Activated T-helper 2 cell treated with anti-CD3 and anti-CD28 coated beads, Interferon-gamma antibody, Interleukin-2, Interleukin-4, amounts not matched to agents 10 μg/mL and 5 μg/mL and 100 μg/mL, durations not matched to agents 14 hours and 24 hours and 36 hours (primary cell): ENCODE measurements at regions not wholly inside any gene's neighbourhood (a gene's known extent, or its start where the extent isn't known, plus 50 kb on each side); places are given as distances from the start of the nearest gene placed in this dataset.

ENCODE experiments used
- DNase-seq: peaks from one replicate; pipeline ENCODE4 v3.0.0; 2021; ENCODE audit warnings: low spot score
- H3K27ac Mint-ChIP-seq: one replicate; pipeline ENCODE4 v1.8.0; 2021; ENCODE audit warnings: mixed read lengths
- H3K27me3 Mint-ChIP-seq: one replicate; pipeline ENCODE4 v1.8.0; 2021; ENCODE audit warnings: low read depth, mixed read lengths
- H3K36me3 Mint-ChIP-seq: one replicate; pipeline ENCODE4 v1.8.0; 2021; ENCODE audit warnings: low read depth, mixed read lengths
- H3K4me1 Mint-ChIP-seq: one replicate; pipeline ENCODE4 v1.8.0; 2021; ENCODE audit warnings: low read depth, mixed read lengths
- H3K4me3 Mint-ChIP-seq: one replicate; pipeline ENCODE4 v1.8.0; 2021; ENCODE audit warnings: low read depth, mild to moderate bottlenecking, moderate library complexity, mixed read lengths
- H3K9me3 Mint-ChIP-seq: one replicate; pipeline ENCODE4 v1.8.0; 2021; ENCODE audit warnings: mixed read lengths
- intact Hi-C: fragments of 100-400 bp; cut with micrococcal nuclease; formaldehyde crosslinking; loops from one replicate; pipeline ENCODE4 v1.15.1; 2023

- H3K4me3 Mint-ChIP-seq, result no peak overlapping the region
- no peak for DNase-seq
- peaks cover 34% of the 10 kb centered on the region for H3K4me1 Mint-ChIP-seq
- H3K27me3 Mint-ChIP-seq, result peaks cover 3% of the 10 kb centered on the region
- no peaks in the 10 kb centered on the region for H3K36me3 Mint-ChIP-seq
- H3K27ac Mint-ChIP-seq, result no peak overlapping the region
- H3K9me3 Mint-ChIP-seq, result no peaks in the 10 kb centered on the region
- intact Hi-C loops, result no loop called here
Measured at GRCh38 chr3:64357481-64357880, 132.2 kb upstream of the PRICKLE2 start.

GRCh38 chr3:64355401-64355807 lies 130.1 kb upstream of the PRICKLE2 start:
- intact Hi-C loops, result no loop called here
- H3K9me3 Mint-ChIP-seq, result no peaks in the 10 kb centered on the region
- no peaks in the 10 kb centered on the region for H3K36me3 Mint-ChIP-seq
- H3K4me3 Mint-ChIP-seq, result no peak overlapping the region
- H3K27me3 Mint-ChIP-seq, result peaks cover 3% of the 10 kb centered on the region
- DNase-seq, result no peak
- no peak overlapping the region for H3K27ac Mint-ChIP-seq
- H3K4me1 Mint-ChIP-seq, result peaks cover 44% of the 10 kb centered on the region

- Mint-ChIP-seq H3K9me3 (no peaks in the 10 kb centered on the region), H3K4me1 (peaks cover 45% of the 10 kb centered on the region), H3K27ac (no peak overlapping the region), H3K27me3 (peaks cover under 1% of the 10 kb centered on the region), H3K36me3 (no peaks in the 10 kb centered on the region), H3K4me3 (no peak overlapping the region)
- intact Hi-C loops, result no loop called here
- no peak for DNase-seq
Measured at GRCh38 chr3:64354956-64355355, 129.7 kb upstream of the PRICKLE2 start.

GRCh38 chr3:64354221-64354620 lies 129.0 kb upstream of the PRICKLE2 start:
- DNase-seq, result no peak
- no peaks in the 10 kb centered on the region for H3K36me3 Mint-ChIP-seq
- intact Hi-C loops, result no loop called here
- peaks cover 45% of the 10 kb centered on the region for H3K4me1 Mint-ChIP-seq
- H3K4me3 Mint-ChIP-seq, result no peak overlapping the region
- H3K27me3 Mint-ChIP-seq, result peaks cover 2% of the 10 kb centered on the region
- H3K27ac Mint-ChIP-seq, result no peak overlapping the region
- H3K9me3 Mint-ChIP-seq, result no peaks in the 10 kb centered on the region

- intact Hi-C loops, result no loop called here
- DNase-seq, result no peak
- Mint-ChIP-seq H3K27me3 (peaks cover 2% of the 10 kb centered on the region), H3K36me3 (no peaks in the 10 kb centered on the region), H3K27ac (no peak overlapping the region), H3K9me3 (no peaks in the 10 kb centered on the region), H3K4me1 (peaks cover 43% of the 10 kb centered on the region), H3K4me3 (no peak overlapping the region)
Measured at GRCh38 chr3:64353226-64353625, 128.0 kb upstream of the PRICKLE2 start.

GRCh38 chr3:64352639-64352992 lies 127.3 kb upstream of the PRICKLE2 start:
- peaks cover 6% of the 10 kb centered on the region for H3K27me3 Mint-ChIP-seq
- H3K9me3 Mint-ChIP-seq, result no peaks in the 10 kb centered on the region
- H3K27ac Mint-ChIP-seq, result no peak overlapping the region
- H3K4me3 Mint-ChIP-seq, result no peak overlapping the region
- peaks cover 38% of the 10 kb centered on the region for H3K4me1 Mint-ChIP-seq
- intact Hi-C loops, result no loop called here
- no peak for DNase-seq
- no peaks in the 10 kb centered on the region for H3K36me3 Mint-ChIP-seq

- H3K9me3 Mint-ChIP-seq, result no peaks in the 10 kb centered on the region
- peaks cover 6% of the 10 kb centered on the region for H3K27me3 Mint-ChIP-seq
- H3K27ac Mint-ChIP-seq, result no peak overlapping the region
Measured at GRCh38 chr3:64351713-64352638, 126.7 kb upstream of the PRICKLE2 start.

GRCh38 chr3:64349551-64349950 lies 124.3 kb upstream of the PRICKLE2 start:
- Mint-ChIP-seq H3K36me3 (no peaks in the 10 kb centered on the region), H3K9me3 (no peaks in the 10 kb centered on the region), H3K4me1 (peaks cover 23% of the 10 kb centered on the region), H3K4me3 (no peak overlapping the region), H3K27me3 (peaks cover 10% of the 10 kb centered on the region), H3K27ac (no peak overlapping the region)
- intact Hi-C loops, result no loop called here
- DNase-seq, result no peak

More at GRCh38 chr3:64351713-64352638, 126.7 kb upstream of the PRICKLE2 start:
- intact Hi-C loops, result no loop called here
- no peak for DNase-seq
- Mint-ChIP-seq H3K4me1 (peaks cover 35% of the 10 kb centered on the region), H3K4me3 (no peak overlapping the region), H3K36me3 (no peaks in the 10 kb centered on the region)

GRCh38 chr3:64345371-64345770 lies 120.1 kb upstream of the PRICKLE2 start:
- DNase-seq, result no peak
- Mint-ChIP-seq H3K36me3 (no peaks in the 10 kb centered on the region), H3K9me3 (no peaks in the 10 kb centered on the region), H3K4me3 (no peak overlapping the region), H3K27ac (no peak overlapping the region), H3K27me3 (peaks cover 14% of the 10 kb centered on the region), H3K4me1 (peaks cover under 1% of the 10 kb centered on the region)
- intact Hi-C loops, result no loop called here

- Mint-ChIP-seq H3K4me3 (no peak overlapping the region), H3K27me3 (peaks cover 14% of the 10 kb centered on the region), H3K4me1 (no peaks in the 10 kb centered on the region), H3K36me3 (no peaks in the 10 kb centered on the region), H3K27ac (no peak overlapping the region), H3K9me3 (no peaks in the 10 kb centered on the region)
- no peak for DNase-seq
- intact Hi-C loops, result no loop called here
Measured at GRCh38 chr3:64344721-64345207, 119.5 kb upstream of the PRICKLE2 start.

GRCh38 chr3:64343689-64344430 lies 118.6 kb upstream of the PRICKLE2 start:
- H3K4me1 Mint-ChIP-seq, result no peaks in the 10 kb centered on the region
- DNase-seq, result no peak
- H3K27ac Mint-ChIP-seq, result no peak overlapping the region
- no peaks in the 10 kb centered on the region for H3K9me3 Mint-ChIP-seq
- no peak overlapping the region for H3K4me3 Mint-ChIP-seq
- no peaks in the 10 kb centered on the region for H3K36me3 Mint-ChIP-seq
- H3K27me3 Mint-ChIP-seq, result peaks cover 12% of the 10 kb centered on the region
- intact Hi-C loops, result no loop called here

- H3K4me1 Mint-ChIP-seq, result no peaks in the 10 kb centered on the region
- H3K4me3 Mint-ChIP-seq, result no peak overlapping the region
- H3K27me3 Mint-ChIP-seq, result peaks cover 11% of the 10 kb centered on the region
- intact Hi-C loops, result no loop called here
- no peaks in the 10 kb centered on the region for H3K9me3 Mint-ChIP-seq
- no peak overlapping the region for H3K27ac Mint-ChIP-seq
- DNase-seq, result no peak
- H3K36me3 Mint-ChIP-seq, result no peaks in the 10 kb centered on the region
Measured at GRCh38 chr3:64342940-64343688, 117.8 kb upstream of the PRICKLE2 start.
